ENCODE measurements at regions not wholly inside any gene's neighbourhood (a gene's known extent, or its start where the extent isn't known, plus 50 kb on each side); places are given as distances from the start of the nearest gene placed in this dataset.

DNA sequence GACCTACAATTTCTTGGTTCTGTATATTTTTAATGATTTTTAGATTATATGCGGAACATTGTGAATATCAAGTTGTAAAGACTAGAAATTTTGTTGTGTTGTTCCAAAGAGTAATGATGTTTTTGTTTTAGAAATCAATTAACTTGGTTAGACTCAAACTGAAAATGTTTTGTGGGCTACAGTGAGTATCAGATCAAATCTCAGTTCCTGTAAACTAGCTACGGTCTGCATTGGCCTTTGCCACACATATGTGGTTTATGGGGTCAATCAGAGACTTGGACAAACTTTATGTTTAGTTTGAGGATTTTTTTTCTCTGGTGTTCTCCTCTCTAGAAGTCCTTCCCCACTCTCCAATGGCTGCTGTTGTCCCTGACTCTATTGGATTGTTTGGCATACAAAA, 308.0 kb upstream of the THRB start:
- Histone ChIP-seq H3K27ac (ENCODE audit: low read depth, low read length) (no peak overlapping the region), H3K36me3 (ENCODE audit: control insufficient read depth, insufficient read depth, low read length) (no peaks in the 10 kb centered on the region), H3K9me3 (ENCODE audit: control insufficient read depth, low read length) (no peaks in the 10 kb centered on the region), H3K27me3 (ENCODE audit: control insufficient read depth, insufficient read depth, low read length, poor library complexity, severe bottlenecking) (no peaks in the 10 kb centered on the region), H3K4me1 (ENCODE audit: control insufficient read depth, insufficient read depth, low read length) (no peaks in the 10 kb centered on the region), H3K4me3 (ENCODE audit: low read length) (no peak overlapping the region), H3K9ac (ENCODE audit: extremely low read depth, low read length, poor library complexity, severe bottlenecking) (no peak overlapping the region)
- Mint-ChIP-seq H3K9me3 (no peaks in the 10 kb centered on the region), H3K4me3 (no peak overlapping the region), H3K27me3 (ENCODE audit: insufficient read depth) (peaks cover 8% of the 10 kb centered on the region), H3K27ac (no peak overlapping the region), H3K36me3 (ENCODE audit: low read depth) (no peaks in the 10 kb centered on the region), H3K4me1 (no peaks in the 10 kb centered on the region)
- 94 to 97% methylated on average over 2 of the region's 2 CpGs for WGBS, 2 experiments (ENCODE audit: insufficient coverage in 1 of 2, insufficient read length in 1 of 2)
- TF ChIP-seq, protein P1, sequence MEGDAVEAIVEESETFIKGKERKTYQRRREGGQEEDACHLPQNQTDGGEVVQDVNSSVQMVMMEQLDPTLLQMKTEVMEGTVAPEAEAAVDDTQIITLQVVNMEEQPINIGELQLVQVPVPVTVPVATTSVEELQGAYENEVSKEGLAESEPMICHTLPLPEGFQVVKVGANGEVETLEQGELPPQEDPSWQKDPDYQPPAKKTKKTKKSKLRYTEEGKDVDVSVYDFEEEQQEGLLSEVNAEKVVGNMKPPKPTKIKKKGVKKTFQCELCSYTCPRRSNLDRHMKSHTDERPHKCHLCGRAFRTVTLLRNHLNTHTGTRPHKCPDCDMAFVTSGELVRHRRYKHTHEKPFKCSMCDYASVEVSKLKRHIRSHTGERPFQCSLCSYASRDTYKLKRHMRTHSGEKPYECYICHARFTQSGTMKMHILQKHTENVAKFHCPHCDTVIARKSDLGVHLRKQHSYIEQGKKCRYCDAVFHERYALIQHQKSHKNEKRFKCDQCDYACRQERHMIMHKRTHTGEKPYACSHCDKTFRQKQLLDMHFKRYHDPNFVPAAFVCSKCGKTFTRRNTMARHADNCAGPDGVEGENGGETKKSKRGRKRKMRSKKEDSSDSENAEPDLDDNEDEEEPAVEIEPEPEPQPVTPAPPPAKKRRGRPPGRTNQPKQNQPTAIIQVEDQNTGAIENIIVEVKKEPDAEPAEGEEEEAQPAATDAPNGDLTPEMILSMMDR (conservative IDR thresholded peaks at IDR 0.05), result no peak
- DNase-seq, result no peak

- H3K9me3 Mint-ChIP-seq, result no peaks in the 10 kb centered on the region
- no peaks in the 10 kb centered on the region for H3K9me3 ChIP-seq (ENCODE audit: control insufficient read depth, low read length)
- H3K27ac ChIP-seq (ENCODE audit: low read depth, low read length), result no peak overlapping the region
- H3K27ac Mint-ChIP-seq, result no peak overlapping the region
- no peak overlapping the region for H3K9ac ChIP-seq (ENCODE audit: extremely low read depth, low read length, poor library complexity, severe bottlenecking)
- DNase-seq, result no peak
- H3K27me3 ChIP-seq (ENCODE audit: control insufficient read depth, insufficient read depth, low read length, poor library complexity, severe bottlenecking), result no peaks in the 10 kb centered on the region
- TF ChIP-seq, protein P1 (conservative IDR thresholded peaks at IDR 0.05), result no peak
- H3K27me3 Mint-ChIP-seq (ENCODE audit: insufficient read depth), result no peaks in the 10 kb centered on the region
- no peak overlapping the region for H3K4me3 ChIP-seq (ENCODE audit: low read length)
- H3K4me1 Mint-ChIP-seq, result no peaks in the 10 kb centered on the region
- H3K36me3 Mint-ChIP-seq (ENCODE audit: low read depth), result no peaks in the 10 kb centered on the region
- 97 to 100% methylated on average over 1 of the region's 1 CpG for WGBS, 2 experiments (ENCODE audit: insufficient coverage in 1 of 2, insufficient read length in 1 of 2)
- no peak overlapping the region for H3K4me3 Mint-ChIP-seq
- no peaks in the 10 kb centered on the region for H3K36me3 ChIP-seq (ENCODE audit: control insufficient read depth, insufficient read depth, low read length)
- H3K4me1 ChIP-seq (ENCODE audit: control insufficient read depth, insufficient read depth, low read length), result no peaks in the 10 kb centered on the region
These were observed 309.4 kb upstream of the THRB start for GRCh38 chr3:24804095-24804494.

GRCh38 chr3:24810881-24811280, 316.2 kb upstream of the THRB start:
- Mint-ChIP-seq H3K9me3 (no peaks in the 10 kb centered on the region), H3K27me3 (ENCODE audit: insufficient read depth) (peaks cover 5% of the 10 kb centered on the region), H3K36me3 (ENCODE audit: low read depth) (no peaks in the 10 kb centered on the region), H3K4me1 (no peaks in the 10 kb centered on the region), H3K4me3 (no peak overlapping the region), H3K27ac (no peak overlapping the region)
- no peak for DNase-seq
- Histone ChIP-seq H3K9me3 (ENCODE audit: control insufficient read depth, low read length) (no peaks in the 10 kb centered on the region), H3K4me1 (ENCODE audit: control insufficient read depth, insufficient read depth, low read length) (no peaks in the 10 kb centered on the region), H3K4me3 (ENCODE audit: low read length) (no peak overlapping the region), H3K9ac (ENCODE audit: extremely low read depth, low read length, poor library complexity, severe bottlenecking) (no peak overlapping the region), H3K27ac (ENCODE audit: low read depth, low read length) (no peak overlapping the region), H3K36me3 (ENCODE audit: control insufficient read depth, insufficient read depth, low read length) (no peaks in the 10 kb centered on the region), H3K27me3 (ENCODE audit: control insufficient read depth, insufficient read depth, low read length, poor library complexity, severe bottlenecking) (no peaks in the 10 kb centered on the region)
- WGBS, 2 experiments (ENCODE audit: insufficient coverage in 1 of 2, insufficient read length in 1 of 2), result 80 to 89% methylated on average over 5 of the region's 5 CpGs
- TF ChIP-seq, protein P1 (conservative IDR thresholded peaks at IDR 0.05), result no peak

Measured in endodermal cell (in vitro differentiated cells).